ENCODE measurements at regions not wholly inside any gene's neighbourhood (a gene's known extent, or its start where the extent isn't known, plus 50 kb on each side); places are given as distances from the start of the nearest gene placed in this dataset.
"Not testable (repeated sequence)": the region's sequence is repeated elsewhere in the genome, so short reads cannot be mapped to it uniquely, and the experiment has no call there.

- no peak for DNase-seq (ENCODE audit: low read depth)
These were observed 214.2 kb upstream of the ETAA1 start for GRCh38 chr2:67182884-67183283.

GRCh38 chr2:67186326-67186725, 210.8 kb upstream of the ETAA1 start:
- DNase-seq (ENCODE audit: low read depth) = no peak

- DNase-seq (ENCODE audit: low read depth) = peak; percentile 22
These were observed 210.3 kb upstream of the ETAA1 start for GRCh38 chr2:67186871-67187270.

- not testable (repeated sequence) for DNase-seq (ENCODE audit: low read depth)
These were observed 201.8 kb upstream of the ETAA1 start for GRCh38 chr2:67195327-67195726.

- no peak for DNase-seq (ENCODE audit: low read depth)
These were observed 195.6 kb upstream of the ETAA1 start for GRCh38 chr2:67201521-67201920.

- DNase-seq (ENCODE audit: low read depth) = no peak
These were observed 192.8 kb upstream of the ETAA1 start for GRCh38 chr2:67204349-67204748.

- DNase-seq (ENCODE audit: low read depth) = no peak
These were observed 188.1 kb upstream of the ETAA1 start for GRCh38 chr2:67208887-67209500.

- DNase-seq (ENCODE audit: low read depth) = no peak
These were observed 186.7 kb upstream of the ETAA1 start for GRCh38 chr2:67210430-67210829.

GRCh38 chr2:67212203-67212602, 184.9 kb upstream of the ETAA1 start:
- no peak for DNase-seq (ENCODE audit: low read depth)

- DNase-seq (ENCODE audit: low read depth) = no peak
These were observed 183.9 kb upstream of the ETAA1 start for GRCh38 chr2:67213270-67213670.

- DNase-seq (ENCODE audit: low read depth) = no peak
These were observed 183.3 kb upstream of the ETAA1 start for GRCh38 chr2:67213677-67214402.

GRCh38 chr2:67214585-67215185, 182.4 kb upstream of the ETAA1 start:
- no peak for DNase-seq (ENCODE audit: low read depth)

- peak; percentile 65 for DNase-seq (ENCODE audit: low read depth)
These were observed 181.7 kb upstream of the ETAA1 start for GRCh38 chr2:67215214-67216055.

GRCh38 chr2:67216103-67216502, 181.0 kb upstream of the ETAA1 start:
- no peak for DNase-seq (ENCODE audit: low read depth)

GRCh38 chr2:67216881-67217280, 180.3 kb upstream of the ETAA1 start:
- DNase-seq (ENCODE audit: low read depth) = no peak

GRCh38 chr2:67217398-67217797, 179.7 kb upstream of the ETAA1 start:
- DNase-seq (ENCODE audit: low read depth) = no peak

- no peak for DNase-seq (ENCODE audit: low read depth)
These were observed 179.1 kb upstream of the ETAA1 start for GRCh38 chr2:67218056-67218455.

- no peak for DNase-seq (ENCODE audit: low read depth)
These were observed 177.5 kb upstream of the ETAA1 start for GRCh38 chr2:67219651-67220050.

GRCh38 chr2:67221266-67221665, 175.9 kb upstream of the ETAA1 start:
- DNase-seq (ENCODE audit: low read depth) = no peak

GRCh38 chr2:67225287-67225973, 171.7 kb upstream of the ETAA1 start:
- no peak for DNase-seq (ENCODE audit: low read depth)

- DNase-seq (ENCODE audit: low read depth) = no peak
These were observed 167.4 kb upstream of the ETAA1 start for GRCh38 chr2:67229706-67230105.

GRCh38 chr2:67232936-67233335, 164.2 kb upstream of the ETAA1 start:
- no peak for DNase-seq (ENCODE audit: low read depth)
